HEK293T (cell line): ENCODE measurements at regions not wholly inside any gene's neighbourhood (a gene's known extent, or its start where the extent isn't known, plus 50 kb on each side); places are given as distances from the start of the nearest gene placed in this dataset.

Source experiments
- CTBP1 ChIP-seq: fragments of 450-650 bp; IDR thresholded peaks from 2 replicates; pipeline ENCODE4 v1.6.1; 2016; ENCODE audit warnings: borderline replicate concordance
- FOXK2 ChIP-seq: fragments of 450-650 bp; IDR thresholded peaks from 2 replicates; pipeline ENCODE4 v1.6.1; 2016; ENCODE audit warnings: mild to moderate bottlenecking
- FOXM1 ChIP-seq: fragments of 450-650 bp; IDR thresholded peaks from 2 replicates; pipeline ENCODE4 v1.6.1; 2017; ENCODE audit warnings: mild to moderate bottlenecking, borderline replicate concordance
- HDGF ChIP-seq: fragments of 450-650 bp; IDR thresholded peaks from 2 replicates; pipeline ENCODE4 v1.6.1; 2017; ENCODE audit warnings: antibody characterized with exemption, borderline replicate concordance
- LEF1 ChIP-seq: fragments of 450-650 bp; IDR thresholded peaks from 2 replicates; pipeline ENCODE4 v1.6.1; 2017; ENCODE audit warnings: mild to moderate bottlenecking, borderline replicate concordance
- PKNOX1 ChIP-seq: fragments of 450-650 bp; IDR thresholded peaks from 2 replicates; pipeline ENCODE4 v1.6.1; 2016
- TARDBP ChIP-seq: fragments of 450-650 bp; IDR thresholded peaks from 2 replicates; pipeline ENCODE4 v1.6.1; 2016

- TF ChIP-seq FOXK2: no peak
- no peak for TF ChIP-seq PKNOX1
- TF ChIP-seq FOXM1: no peak
- no peak for TF ChIP-seq TARDBP
- no peak for TF ChIP-seq LEF1
- TF ChIP-seq CTBP1: no peak
- TF ChIP-seq HDGF: no peak
Observed at GRCh38 chr11:33553486-33553885, 147.1 kb downstream of the C11orf91 start.
